WTC11 (cell line): ENCODE measurements at regions not wholly inside any gene's neighbourhood (a gene's known extent, or its start where the extent isn't known, plus 50 kb on each side); places are given as distances from the start of the nearest gene placed in this dataset.
"Not testable (repeated sequence)": the region's sequence is repeated elsewhere in the genome, so short reads cannot be mapped to it uniquely, and the experiment has no call there.

ENCODE experiments used
- ATF3 ChIP-seq: sonication (generic); formaldehyde crosslinking; conservative IDR thresholded peaks from 2 replicates; pipeline ENCODE4 v1.8.1; 2022; ENCODE audit warnings: mild to moderate bottlenecking, missing genetic modification reagents
- CREB1 ChIP-seq: sonication (generic); formaldehyde crosslinking; IDR thresholded peaks from 2 replicates; pipeline ENCODE4 v1.8.0; 2023; ENCODE audit warnings: mild to moderate bottlenecking, missing genetic modification reagents
- CTCF ChIP-seq: fragments of 200-600 bp; IDR thresholded peaks from 2 replicates; pipeline ENCODE4 v1.8.0; 2022; ENCODE audit warnings: antibody characterized with exemption
- ETV6 ChIP-seq: sonication (generic); formaldehyde crosslinking; IDR thresholded peaks from 2 replicates; pipeline ENCODE4 v1.8.1; 2022; ENCODE audit warnings: mild to moderate bottlenecking, missing genetic modification reagents
- NFYB ChIP-seq: sonication (generic); formaldehyde crosslinking; conservative IDR thresholded peaks from 2 replicates; pipeline ENCODE4 v1.8.0; 2022; ENCODE audit warnings: low read depth, missing genetic modification reagents
- NR3C1 ChIP-seq: sonication (generic); formaldehyde crosslinking; conservative IDR thresholded peaks from 2 replicates; pipeline ENCODE4 v1.8.1; 2023; ENCODE audit warnings: low read depth, mild to moderate bottlenecking, missing genetic modification reagents
- OVOL2 ChIP-seq: fragments of 250-450 bp; sonication (Bioruptor Pico); IDR thresholded peaks from 2 replicates; pipeline ENCODE4 v1.9.0; 2021; ENCODE audit warnings: mild to moderate bottlenecking, borderline replicate concordance
- TEAD1 ChIP-seq: sonication (generic); formaldehyde crosslinking; IDR thresholded peaks from 2 replicates; pipeline ENCODE4 v1.8.0; 2022; ENCODE audit warnings: mild to moderate bottlenecking, missing genetic modification reagents
- USF2 ChIP-seq: sonication (generic); formaldehyde crosslinking; IDR thresholded peaks from 2 replicates; pipeline ENCODE4 v1.8.1; 2023; ENCODE audit warnings: mild to moderate bottlenecking, missing genetic modification reagents, moderate library complexity
- ZNF121 ChIP-seq: sonication (generic); formaldehyde crosslinking; IDR thresholded peaks from 2 replicates; pipeline ENCODE4 v1.8.0; 2023; ENCODE audit warnings: missing genetic modification reagents
- ZNF425 ChIP-seq: fragments of 250-450 bp; sonication (Bioruptor Pico); conservative IDR thresholded peaks from 2 replicates; pipeline ENCODE4 v1.9.0; 2021; ENCODE audit warnings: mild to moderate bottlenecking

GRCh38 chr2:8348911-8349310 lies 332.9 kb upstream of the ID2 start:
- not testable (repeated sequence) for TF ChIP-seq CTCF; OVOL2; TEAD1 (CRISPR knock-in tag); USF2 (CRISPR knock-in tag); ZNF425 (CRISPR knock-in tag); NR3C1; NFYB; ZNF121 (CRISPR knock-in tag); ETV6 (CRISPR knock-in tag); CREB1; ATF3 (CRISPR knock-in tag)
